Stimulated activated CD8-positive, alpha-beta memory T cell treated with anti-CD3 and anti-CD28 coated beads, Interleukin-7, amount 100 ng/mL, for 4 hours (primary cell): ENCODE measurements at regions not wholly inside any gene's neighbourhood (a gene's known extent, or its start where the extent isn't known, plus 50 kb on each side); places are given as distances from the start of the nearest gene placed in this dataset.

Experiments used
- DNase-seq, 2 donors: peaks; one replicate each; pipeline ENCODE4 v3.0.0-alpha.2; 2020; ENCODE audit warnings: low read depth in 2 of 2

- DNase-seq = no peak
Observed at GRCh38 chr13:55464222-55464621, 1676.5 kb upstream of the PRR20A start.

- DNase-seq = no peak
Observed at GRCh38 chr13:55467476-55467875, 1673.2 kb upstream of the PRR20A start.

- DNase-seq = no peak
Observed at GRCh38 chr13:55483626-55484158, 1657.0 kb upstream of the PRR20A start.

GRCh38 chr13:55493297-55493696 lies 1647.4 kb upstream of the PRR20A start:
- no peak for DNase-seq

GRCh38 chr13:55497486-55497885 lies 1643.2 kb upstream of the PRR20A start:
- no peak for DNase-seq

- no peak for DNase-seq
Observed at GRCh38 chr13:55500694-55501093, 1640.0 kb upstream of the PRR20A start.

- no peak for DNase-seq
Observed at GRCh38 chr13:55516610-55517009, 1624.1 kb upstream of the PRR20A start.

GRCh38 chr13:55517312-55517711 lies 1623.4 kb upstream of the PRR20A start:
- no peak for DNase-seq

- no peak for DNase-seq
Observed at GRCh38 chr13:55528434-55528833, 1612.3 kb upstream of the PRR20A start.

GRCh38 chr13:55534306-55534705 lies 1606.4 kb upstream of the PRR20A start:
- no peak for DNase-seq

GRCh38 chr13:55538424-55538823 lies 1602.3 kb upstream of the PRR20A start:
- DNase-seq = no peak

- no peak for DNase-seq
Observed at GRCh38 chr13:55543053-55543452, 1597.7 kb upstream of the PRR20A start.

GRCh38 chr13:55550624-55551023 lies 1590.1 kb upstream of the PRR20A start:
- DNase-seq = no peak

GRCh38 chr13:55553701-55554100 lies 1587.0 kb upstream of the PRR20A start:
- DNase-seq = no peak

- no peak for DNase-seq
Observed at GRCh38 chr13:55554741-55555140, 1586.0 kb upstream of the PRR20A start.

GRCh38 chr13:55560331-55560730 lies 1580.4 kb upstream of the PRR20A start:
- DNase-seq = no peak

- DNase-seq = no peak
Observed at GRCh38 chr13:55563267-55563666, 1577.5 kb upstream of the PRR20A start.

GRCh38 chr13:55566334-55566733 lies 1574.4 kb upstream of the PRR20A start:
- DNase-seq = no peak

GRCh38 chr13:55566779-55567178 lies 1573.9 kb upstream of the PRR20A start:
- no peak for DNase-seq

GRCh38 chr13:55567721-55568625 lies 1572.7 kb upstream of the PRR20A start:
- no peak for DNase-seq

GRCh38 chr13:55569082-55569481 lies 1571.6 kb upstream of the PRR20A start:
- no peak for DNase-seq

- no peak for DNase-seq
Observed at GRCh38 chr13:55569514-55569913, 1571.2 kb upstream of the PRR20A start.

- DNase-seq = no peak
Observed at GRCh38 chr13:55570371-55570770, 1570.3 kb upstream of the PRR20A start.
